ENCODE measurements at regions not wholly inside any gene's neighbourhood (a gene's known extent, or its start where the extent isn't known, plus 50 kb on each side); places are given as distances from the start of the nearest gene placed in this dataset.

GRCh38 chr3:163664466-163664865, 1413.8 kb downstream of the SI start:
- TF ChIP-seq GLIS3 (CRISPR knock-in tag; IDR thresholded peaks at IDR 0.05) (no peak), ARNTL (CRISPR knock-in tag; IDR thresholded peaks at IDR 0.05; ENCODE audit: borderline replicate concordance, low read depth) (no peak), RARB (CRISPR knock-in tag; IDR thresholded peaks at IDR 0.05) (no peak), SNAI2 (CRISPR knock-in tag; IDR thresholded peaks at IDR 0.05) (no peak), ESRRG (CRISPR knock-in tag; IDR thresholded peaks at IDR 0.05) (no peak), PATZ1 (CRISPR knock-in tag; IDR thresholded peaks at IDR 0.05; ENCODE audit: borderline replicate concordance) (no peak), ZFP30 (CRISPR knock-in tag; IDR thresholded peaks at IDR 0.05) (no peak), BACH2 (CRISPR knock-in tag; IDR thresholded peaks at IDR 0.05; ENCODE audit: borderline replicate concordance) (no peak), CSDC2 (CRISPR knock-in tag; IDR thresholded peaks at IDR 0.05) (no peak)
